ENCODE measurements at regions not wholly inside any gene's neighbourhood (a gene's known extent, or its start where the extent isn't known, plus 50 kb on each side); places are given as distances from the start of the nearest gene placed in this dataset.

- DNase-seq (ENCODE audit: low read depth), result no peak
- no peak overlapping the region for H3K4me3 ChIP-seq (ENCODE audit: low read depth, low read length)
- TF ChIP-seq MYC (IDR thresholded peaks at IDR 0.05; ENCODE audit: low read depth, low read length) (no peak), POLR2A (IDR thresholded peaks at IDR 0.05; ENCODE audit: extremely low read depth, insufficient read length) (no peak), CTCF (IDR thresholded peaks at IDR 0.05; ENCODE audit: low read depth, low read length) (no peak), MAX (IDR thresholded peaks at IDR 0.05; ENCODE audit: low read depth, low read length) (no peak)
Observed at GRCh38 chr4:100954046-100954445, 393.3 kb downstream of the PPP3CA start.

- H3K4me3 ChIP-seq (ENCODE audit: low read depth, low read length), result no peak overlapping the region
- no peak for DNase-seq (ENCODE audit: low read depth)
- no peak for TF ChIP-seq MAX (IDR thresholded peaks at IDR 0.05; ENCODE audit: low read depth, low read length)
- TF ChIP-seq POLR2A (IDR thresholded peaks at IDR 0.05; ENCODE audit: extremely low read depth, insufficient read length), result no peak
- no peak for TF ChIP-seq CTCF (IDR thresholded peaks at IDR 0.05; ENCODE audit: low read depth, low read length)
- TF ChIP-seq MYC (IDR thresholded peaks at IDR 0.05; ENCODE audit: low read depth, low read length), result no peak
Observed at GRCh38 chr4:100953616-100954015, 393.7 kb downstream of the PPP3CA start.

- no peak for DNase-seq (ENCODE audit: low read depth)
- TF ChIP-seq POLR2A (IDR thresholded peaks at IDR 0.05; ENCODE audit: extremely low read depth, insufficient read length), result no peak
- no peak for TF ChIP-seq CTCF (IDR thresholded peaks at IDR 0.05; ENCODE audit: low read depth, low read length)
- no peak for TF ChIP-seq MAX (IDR thresholded peaks at IDR 0.05; ENCODE audit: low read depth, low read length)
- no peak for TF ChIP-seq MYC (IDR thresholded peaks at IDR 0.05; ENCODE audit: low read depth, low read length)
Observed at GRCh38 chr4:100952590-100952989, 394.7 kb downstream of the PPP3CA start.

GRCh38 chr4:100949350-100949935 lies 397.9 kb downstream of the PPP3CA start:
- no peak for DNase-seq (ENCODE audit: low read depth)
- TF ChIP-seq CTCF (IDR thresholded peaks at IDR 0.05; ENCODE audit: low read depth, low read length) (no peak), MAX (IDR thresholded peaks at IDR 0.05; ENCODE audit: low read depth, low read length) (no peak), MYC (IDR thresholded peaks at IDR 0.05; ENCODE audit: low read depth, low read length) (no peak), POLR2A (IDR thresholded peaks at IDR 0.05; ENCODE audit: extremely low read depth, insufficient read length) (no peak)
- no peak overlapping the region for H3K4me3 ChIP-seq (ENCODE audit: low read depth, low read length)

More at GRCh38 chr4:100952590-100952989, 394.7 kb downstream of the PPP3CA start:
- H3K4me3 ChIP-seq (ENCODE audit: low read depth, low read length), result no peak overlapping the region

GRCh38 chr4:100948911-100949310 lies 398.4 kb downstream of the PPP3CA start:
- DNase-seq (ENCODE audit: low read depth), result no peak
- TF ChIP-seq POLR2A (IDR thresholded peaks at IDR 0.05; ENCODE audit: extremely low read depth, insufficient read length) (no peak), MYC (IDR thresholded peaks at IDR 0.05; ENCODE audit: low read depth, low read length) (no peak)

GRCh38 chr4:100945789-100946188 lies 401.5 kb downstream of the PPP3CA start:
- no peak for DNase-seq (ENCODE audit: low read depth)
- TF ChIP-seq CTCF (IDR thresholded peaks at IDR 0.05; ENCODE audit: low read depth, low read length) (no peak), POLR2A (IDR thresholded peaks at IDR 0.05; ENCODE audit: extremely low read depth, insufficient read length) (no peak), MYC (IDR thresholded peaks at IDR 0.05; ENCODE audit: low read depth, low read length) (no peak), MAX (IDR thresholded peaks at IDR 0.05; ENCODE audit: low read depth, low read length) (no peak)
- no peak overlapping the region for H3K4me3 ChIP-seq (ENCODE audit: low read depth, low read length)

More at GRCh38 chr4:100948911-100949310, 398.4 kb downstream of the PPP3CA start:
- no peak overlapping the region for H3K4me3 ChIP-seq (ENCODE audit: low read depth, low read length)
